ENCODE measurements at regions not wholly inside any gene's neighbourhood (a gene's known extent, or its start where the extent isn't known, plus 50 kb on each side); places are given as distances from the start of the nearest gene placed in this dataset.

DNA sequence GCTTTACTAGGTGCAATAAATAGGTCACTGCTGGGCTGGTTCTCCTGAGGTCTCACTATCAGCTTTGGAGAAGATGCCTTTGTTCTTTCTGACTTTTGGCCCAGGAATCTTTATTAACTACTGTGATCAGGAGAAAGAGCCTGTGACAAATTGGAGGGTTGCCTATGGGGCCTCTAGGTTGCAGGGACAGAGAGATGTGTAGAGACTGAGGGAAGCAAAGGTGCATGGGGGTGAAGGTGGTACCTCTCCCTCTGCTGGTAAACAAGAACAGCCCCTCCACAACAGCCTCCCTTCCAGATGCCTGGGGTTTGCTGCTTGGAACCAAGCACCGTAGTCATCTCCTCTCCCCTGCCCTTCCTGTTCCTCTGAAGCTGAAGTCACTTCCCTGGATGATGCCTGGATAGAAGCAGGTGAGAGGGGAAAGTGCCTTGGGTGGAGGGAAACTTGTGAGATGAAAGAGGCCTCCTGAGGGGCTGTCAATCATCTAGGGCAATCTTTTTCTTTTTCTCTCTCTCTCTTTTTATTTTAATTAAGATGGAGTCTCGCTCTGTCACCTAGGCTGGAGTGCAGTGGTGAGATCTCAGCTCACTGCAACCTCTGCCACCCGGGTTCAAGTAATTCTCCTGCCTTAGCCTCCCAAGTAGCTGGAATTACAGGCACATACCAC, 57.4 kb upstream of the DUSP22 start:
- Mint-ChIP-seq H3K4me1 (ENCODE audit: low read depth) (peaks cover 41% of the 10 kb centered on the region), H3K4me3 (peak overlapping the region; percentile 25)

DNA sequence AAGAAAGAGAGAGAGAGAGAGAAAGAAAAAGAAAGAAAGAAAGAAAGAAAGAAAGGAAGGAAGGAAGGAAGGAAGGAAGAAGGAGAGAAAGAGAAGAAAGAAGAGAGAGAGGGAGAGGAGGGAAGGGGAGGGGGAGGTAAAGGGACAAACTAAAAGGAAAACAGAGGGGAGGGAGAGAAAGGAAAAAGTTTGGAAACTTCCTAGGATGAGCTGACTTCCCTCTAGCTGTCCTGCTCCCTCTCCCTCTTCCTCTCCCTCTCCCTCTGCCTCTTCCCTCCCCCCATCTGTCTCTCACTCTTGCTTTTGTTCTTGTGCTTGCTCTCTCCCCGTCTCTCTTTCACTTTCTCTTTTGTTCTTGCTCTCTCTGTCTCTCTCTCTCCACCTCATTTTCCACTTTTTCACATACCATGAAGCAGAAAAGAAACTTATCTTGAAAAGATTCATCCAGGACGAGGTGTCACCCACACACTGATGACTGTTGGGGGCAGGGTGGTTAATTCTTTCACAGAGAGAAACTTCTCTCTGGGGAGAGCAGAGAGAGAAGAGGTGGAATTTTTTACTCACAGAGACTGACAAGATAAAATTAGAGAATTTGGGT, 56.4 kb upstream of the DUSP22 start:
- Mint-ChIP-seq H3K27me3 (ENCODE audit: low read depth) (no peaks in the 10 kb centered on the region), H3K36me3 (ENCODE audit: low read depth) (no peaks in the 10 kb centered on the region), H3K4me1 (ENCODE audit: low read depth) (peaks cover 37% of the 10 kb centered on the region), H3K9me3 (no peaks in the 10 kb centered on the region), H3K4me3 (peak overlapping the region; percentile 66), H3K27ac (peak overlapping the region; percentile 83)

More for the DNA sequence above, 57.4 kb upstream of the DUSP22 start:
- Mint-ChIP-seq H3K36me3 (ENCODE audit: low read depth) (no peaks in the 10 kb centered on the region), H3K27me3 (ENCODE audit: low read depth) (no peaks in the 10 kb centered on the region), H3K9me3 (no peaks in the 10 kb centered on the region), H3K27ac (peak overlapping the region; percentile 83)

DNA sequence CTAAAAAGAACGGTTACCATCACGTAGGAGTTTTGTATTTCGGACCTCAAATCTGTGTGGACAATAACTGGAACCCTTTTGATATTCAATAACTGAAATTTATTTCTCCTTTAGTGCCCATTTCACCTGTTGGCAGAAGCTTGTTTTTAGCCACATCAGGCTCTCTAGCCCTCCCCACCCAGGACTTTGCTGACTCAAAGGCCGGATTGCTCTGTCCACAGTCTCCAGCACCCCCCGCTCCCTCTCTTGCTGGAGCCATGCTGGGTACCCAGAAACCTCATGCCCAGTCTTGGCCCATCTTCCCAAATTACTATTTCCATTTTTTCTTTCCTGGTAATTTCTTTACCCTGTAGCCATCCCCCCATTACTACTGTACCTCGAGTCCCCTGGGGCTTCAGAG, 55.8 kb upstream of the DUSP22 start:
- peak overlapping the region; percentile 29 for H3K4me3 Mint-ChIP-seq
- no peaks in the 10 kb centered on the region for H3K9me3 Mint-ChIP-seq
- H3K27ac Mint-ChIP-seq = peak overlapping the region; percentile 79

DNA sequence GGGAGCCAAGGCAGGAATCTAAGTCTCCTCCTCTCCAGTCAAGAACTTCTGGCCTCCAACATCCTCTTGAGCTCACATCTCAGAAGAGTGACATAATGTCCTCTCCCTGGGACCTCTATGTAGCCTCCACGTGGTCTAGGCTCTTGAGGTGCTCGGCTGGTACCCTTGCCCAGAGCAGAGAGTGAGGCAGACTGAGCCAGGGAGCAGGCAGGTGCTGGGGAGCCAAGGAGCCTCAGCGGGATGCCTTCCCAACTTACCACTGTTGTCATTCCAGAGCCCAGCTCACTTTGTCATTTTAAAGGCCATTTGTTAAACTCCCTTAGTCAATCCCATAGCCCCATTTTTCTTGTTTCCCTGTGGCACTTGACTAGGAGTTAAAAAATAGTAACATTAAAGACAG, 52.1 kb upstream of the DUSP22 start:
- peaks cover 6% of the 10 kb centered on the region for H3K27me3 Mint-ChIP-seq (ENCODE audit: low read depth)
- H3K36me3 Mint-ChIP-seq (ENCODE audit: low read depth) = no peaks in the 10 kb centered on the region
- H3K9me3 Mint-ChIP-seq = peaks cover 11% of the 10 kb centered on the region
- H3K4me1 Mint-ChIP-seq (ENCODE audit: low read depth) = peaks cover 25% of the 10 kb centered on the region
- H3K27ac Mint-ChIP-seq = no peak overlapping the region
- H3K4me3 Mint-ChIP-seq = no peak overlapping the region

More for the DNA sequence above, 55.8 kb upstream of the DUSP22 start:
- H3K27me3 Mint-ChIP-seq (ENCODE audit: low read depth) = no peaks in the 10 kb centered on the region
- peaks cover 38% of the 10 kb centered on the region for H3K4me1 Mint-ChIP-seq (ENCODE audit: low read depth)
- H3K36me3 Mint-ChIP-seq (ENCODE audit: low read depth) = no peaks in the 10 kb centered on the region

GRCh38 chr6:241336-241865, 50.9 kb upstream of the DUSP22 start:
- no peak overlapping the region for H3K4me3 Mint-ChIP-seq
- peaks cover 16% of the 10 kb centered on the region for H3K4me1 Mint-ChIP-seq (ENCODE audit: low read depth)
- peaks cover 6% of the 10 kb centered on the region for H3K27me3 Mint-ChIP-seq (ENCODE audit: low read depth)
- no peaks in the 10 kb centered on the region for H3K36me3 Mint-ChIP-seq (ENCODE audit: low read depth)
- H3K27ac Mint-ChIP-seq = no peak overlapping the region
- peaks cover 11% of the 10 kb centered on the region for H3K9me3 Mint-ChIP-seq
